HG03378 (cell line): ENCODE measurements at regions not wholly inside any gene's neighbourhood (a gene's known extent, or its start where the extent isn't known, plus 50 kb on each side); places are given as distances from the start of the nearest gene placed in this dataset.

Experiments used
- ATAC-seq: cut with Tn5 transposase; IDR thresholded peaks from one replicate; pipeline ENCODE4 v1.9.1; 2021; ENCODE audit warnings: mild to moderate bottlenecking, moderate library complexity; ENCODE audit not compliant: unreplicated experiment

DNA sequence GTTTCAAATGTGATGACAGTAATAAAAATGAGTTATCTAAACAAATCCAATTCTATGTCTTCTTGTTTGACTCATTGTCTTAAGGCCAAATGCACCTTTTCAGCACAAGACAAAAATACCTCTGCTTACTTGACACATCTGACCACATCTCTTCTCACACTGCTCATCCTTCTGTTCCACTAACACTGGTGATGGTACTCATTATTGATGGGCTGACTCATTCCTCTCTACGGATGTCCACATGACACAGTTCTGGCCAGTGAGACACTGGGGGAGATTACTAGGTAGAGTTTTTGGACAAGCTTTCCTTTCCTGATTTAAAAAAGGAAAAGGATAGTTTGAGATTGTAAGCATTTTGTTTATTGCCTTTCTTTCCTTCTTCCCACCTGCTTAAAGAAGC, 410.6 kb upstream of the THRB start:
- no peak for ATAC-seq

DNA sequence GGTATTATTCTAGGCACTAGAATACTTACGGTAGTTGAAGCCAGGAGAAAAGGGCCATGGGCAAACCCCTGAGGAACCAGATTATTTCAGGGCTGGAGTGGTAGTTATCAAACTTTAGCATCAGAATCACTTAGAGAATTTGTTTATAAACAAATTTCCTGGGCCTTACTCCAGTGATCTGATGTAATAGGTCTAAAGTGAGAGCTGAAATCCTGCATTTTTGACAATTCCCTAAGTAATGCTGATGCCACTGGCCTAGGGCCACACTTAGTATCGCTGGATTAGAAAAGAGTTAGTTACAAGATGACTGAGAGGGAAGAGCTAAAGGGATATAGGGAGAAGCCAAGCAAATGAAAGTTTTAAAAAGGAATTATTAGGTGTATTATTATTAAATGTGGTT, 412.5 kb upstream of the THRB start:
- ATAC-seq, result no peak

- no peak for ATAC-seq
These were observed 416.4 kb upstream of the THRB start for GRCh38 chr3:24911076-24911475.

GRCh38 chr3:24915639-24916038, 421.0 kb upstream of the THRB start:
- ATAC-seq, result no peak

DNA sequence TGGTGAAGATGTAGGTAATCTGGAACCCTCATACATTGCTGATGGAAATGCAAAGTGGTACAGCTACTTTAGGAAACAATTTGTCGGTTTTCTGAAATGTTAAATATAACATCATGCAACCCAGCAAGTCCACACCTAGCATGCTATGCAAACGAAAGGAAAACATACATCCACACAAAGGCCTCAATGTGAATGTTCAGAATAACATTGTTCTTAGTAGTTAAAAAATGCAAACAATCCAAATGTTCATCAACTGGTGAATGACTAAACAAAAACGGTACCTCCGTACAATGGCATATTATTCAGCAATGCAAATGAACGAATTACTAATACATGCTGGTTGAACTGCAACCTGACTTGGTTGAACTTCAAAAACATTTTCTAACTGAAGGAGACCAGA, 423.3 kb upstream of the THRB start:
- no peak for ATAC-seq

- no peak for ATAC-seq
These were observed 428.9 kb upstream of the THRB start for GRCh38 chr3:24923570-24923969.

DNA sequence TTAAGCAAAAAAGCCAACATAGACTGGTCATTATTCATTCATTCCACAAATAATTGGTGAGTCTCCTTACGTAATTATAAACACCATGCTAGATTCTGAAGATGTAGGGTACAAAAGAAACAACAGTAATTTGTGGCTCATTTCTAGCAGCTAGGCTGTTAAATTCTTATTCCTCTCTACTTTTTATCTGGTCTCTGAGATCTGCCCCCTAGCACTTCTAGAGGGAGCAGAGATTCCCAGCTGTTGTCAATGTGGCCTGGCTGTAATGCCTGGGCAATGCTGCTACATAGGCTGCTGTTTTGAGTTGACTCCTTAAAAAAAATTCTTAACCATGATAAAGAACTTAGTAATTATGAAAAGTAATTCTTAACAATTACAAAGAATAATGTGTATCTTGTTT, 434.9 kb upstream of the THRB start:
- ATAC-seq, result no peak

DNA sequence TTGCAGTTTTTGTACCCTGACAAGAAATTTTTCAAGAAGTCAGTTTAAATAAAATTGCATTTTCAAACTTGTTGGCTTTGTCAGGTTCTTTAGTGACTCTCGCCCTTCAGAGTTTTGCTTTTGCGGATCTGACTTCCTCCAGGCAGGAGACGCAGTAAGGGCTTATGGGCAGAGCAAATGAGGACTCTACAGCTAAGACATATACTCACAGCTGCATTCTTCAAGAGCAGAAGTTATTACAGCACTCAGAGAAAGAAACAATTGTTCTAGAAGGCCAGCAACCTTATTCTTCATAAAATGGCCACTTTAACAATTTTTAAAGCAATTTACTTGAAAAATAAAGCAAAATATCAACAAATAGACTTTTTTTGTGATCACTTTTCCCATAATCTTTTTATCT, 438.8 kb upstream of the THRB start:
- ATAC-seq, result no peak

GRCh38 chr3:24936574-24936973, 441.9 kb upstream of the THRB start:
- ATAC-seq, result no peak

- no peak for ATAC-seq
These were observed 442.6 kb upstream of the THRB start for GRCh38 chr3:24937228-24937627.

- ATAC-seq, result no peak
These were observed 443.1 kb upstream of the THRB start for GRCh38 chr3:24937780-24938179.

DNA sequence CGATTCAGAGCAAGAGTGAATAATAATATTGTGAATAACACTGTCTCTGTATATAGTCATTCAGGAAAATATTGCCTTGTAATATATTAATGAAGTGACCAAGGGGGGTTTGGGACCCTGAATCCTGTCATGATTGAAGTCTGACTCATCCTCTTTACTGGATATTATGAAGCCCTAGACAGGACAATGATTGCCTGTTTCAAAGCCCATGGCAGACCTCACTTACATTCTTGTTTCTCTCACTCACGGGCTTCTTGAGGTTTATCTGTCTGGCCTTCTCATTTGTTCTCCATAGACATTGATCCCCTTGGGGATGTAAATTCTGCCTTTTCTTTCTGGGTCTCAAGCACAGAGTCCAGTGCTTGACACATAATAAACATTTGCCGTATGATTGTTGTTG, 449.3 kb upstream of the THRB start:
- ATAC-seq, result no peak

- no peak for ATAC-seq
These were observed 450.3 kb upstream of the THRB start for GRCh38 chr3:24944805-24945520.

DNA sequence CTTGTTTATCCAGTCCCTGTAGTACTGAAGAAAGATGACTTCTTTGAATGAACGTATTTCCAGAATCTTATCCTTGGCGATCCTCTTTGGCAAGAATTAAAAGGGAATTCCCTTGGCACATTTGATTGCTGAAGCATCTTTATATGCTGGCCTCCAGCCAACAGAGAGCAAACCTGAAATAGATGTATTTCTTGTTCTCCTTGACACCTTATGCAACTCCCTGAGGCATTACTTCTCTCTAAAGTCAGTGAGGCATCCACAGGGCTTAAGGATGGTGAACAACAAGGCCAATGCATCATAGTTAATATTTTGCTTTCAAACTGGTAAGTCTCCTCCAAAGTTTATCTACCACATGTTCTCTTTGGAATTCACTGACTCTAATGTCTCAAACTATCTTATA, 450.9 kb upstream of the THRB start:
- ATAC-seq, result no peak

GRCh38 chr3:24947103-24947502, 452.5 kb upstream of the THRB start:
- no peak for ATAC-seq

DNA sequence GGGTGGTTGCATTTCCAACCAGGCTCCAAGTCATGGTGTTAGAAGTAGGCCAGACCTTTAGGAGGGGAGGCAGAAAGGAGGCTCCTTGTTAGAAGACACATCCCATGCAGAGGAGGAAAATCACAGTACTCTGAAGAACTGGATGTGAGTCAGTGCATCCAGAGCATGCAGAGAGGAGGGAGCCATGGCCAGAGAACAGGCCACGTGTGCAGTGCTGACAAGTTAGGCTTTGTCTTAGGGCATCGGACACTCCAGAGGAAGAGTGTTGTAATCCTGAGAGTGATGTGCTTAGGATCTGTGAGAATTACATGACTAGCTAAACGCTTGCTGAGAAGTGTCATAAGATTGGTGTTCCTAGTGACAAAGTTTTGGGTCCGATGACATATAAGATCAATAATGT, 456.5 kb upstream of the THRB start:
- no peak for ATAC-seq

- ATAC-seq, result no peak
These were observed 457.7 kb upstream of the THRB start for GRCh38 chr3:24952388-24952787.

GRCh38 chr3:24953060-24953771, 458.6 kb upstream of the THRB start:
- ATAC-seq, result no peak

GRCh38 chr3:24956613-24957012, 462.0 kb upstream of the THRB start:
- no peak for ATAC-seq

- ATAC-seq, result no peak
These were observed 463.6 kb upstream of the THRB start for GRCh38 chr3:24958271-24958670.

DNA sequence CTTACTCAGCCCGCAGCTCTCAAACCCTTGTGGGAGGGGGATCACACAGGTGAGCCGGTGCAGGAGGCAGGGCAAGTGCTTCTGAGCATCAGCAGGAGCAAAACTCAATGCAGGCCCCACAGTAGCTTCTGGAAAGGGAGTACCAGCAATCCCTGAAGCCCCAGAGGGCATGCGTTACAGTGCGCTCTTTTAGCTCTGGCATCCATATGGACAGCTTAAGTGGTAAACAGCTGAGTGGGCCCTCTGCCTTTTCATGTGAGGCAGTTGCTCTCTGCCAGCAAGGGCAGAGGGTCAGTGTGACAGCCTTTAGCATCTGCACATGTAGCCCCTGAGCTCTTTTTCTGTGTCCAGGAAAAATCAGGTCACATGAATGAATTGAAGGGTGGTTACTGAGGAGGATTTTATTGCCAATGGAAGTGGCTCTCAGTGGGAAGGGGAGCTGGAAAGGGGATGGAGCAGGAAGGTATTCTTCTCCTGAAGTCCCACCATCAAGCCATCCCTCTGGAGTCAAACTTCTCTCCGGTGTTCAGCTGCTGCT, 464.3 kb upstream of the THRB start:
- no peak for ATAC-seq
